DMS 273 (cell line): ENCODE measurements at regions not wholly inside any gene's neighbourhood (a gene's known extent, or its start where the extent isn't known, plus 50 kb on each side); places are given as distances from the start of the nearest gene placed in this dataset.

ENCODE experiments used
- DNase-seq: peaks from one replicate; lab custom pipeline; 2025; ENCODE audit not compliant: unreplicated experiment; lab: John Stamatoyannopoulos, UW

DNA sequence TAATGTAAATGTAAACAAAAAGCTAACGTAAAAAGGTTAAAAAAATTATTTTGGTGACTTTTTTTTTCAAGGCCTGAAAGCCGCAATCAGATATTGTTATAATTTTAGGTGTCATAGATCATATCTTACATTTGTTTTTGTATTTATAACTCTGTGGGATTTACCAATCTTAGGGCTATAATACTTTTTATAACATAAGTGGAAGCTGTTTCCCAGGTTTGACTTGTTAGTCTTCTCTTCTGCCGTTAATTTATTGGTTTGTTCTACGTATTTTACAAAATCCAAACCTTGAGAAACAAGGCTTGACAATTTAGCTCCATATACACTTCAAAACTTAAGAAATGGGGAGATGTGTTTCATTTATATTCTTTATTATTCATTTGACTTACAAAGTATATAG is 119.4 kb downstream of the EVX1 start:
- DNase-seq = no peak

DNA sequence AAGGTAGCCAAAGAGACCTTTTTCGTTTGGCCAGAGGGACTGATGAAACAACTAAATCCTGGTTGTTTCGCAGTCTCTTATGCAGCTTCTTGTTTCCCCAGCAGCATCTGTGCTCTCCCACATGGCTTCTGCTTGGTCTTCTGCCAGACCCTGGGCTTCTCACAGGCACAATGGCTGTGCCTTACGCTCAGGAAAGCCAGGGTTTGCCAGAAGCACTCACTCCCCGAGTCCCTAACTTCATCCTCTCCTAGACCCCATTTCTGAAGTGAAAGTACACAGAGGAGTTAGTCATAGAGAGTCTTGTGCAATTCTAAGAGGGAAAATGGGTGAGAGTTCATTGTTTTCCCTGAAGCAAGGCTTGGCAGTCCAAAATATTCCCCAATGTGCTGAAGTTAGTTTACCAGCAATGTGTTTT is 121.7 kb downstream of the EVX1 start:
- peak; percentile 55 for DNase-seq

DNA sequence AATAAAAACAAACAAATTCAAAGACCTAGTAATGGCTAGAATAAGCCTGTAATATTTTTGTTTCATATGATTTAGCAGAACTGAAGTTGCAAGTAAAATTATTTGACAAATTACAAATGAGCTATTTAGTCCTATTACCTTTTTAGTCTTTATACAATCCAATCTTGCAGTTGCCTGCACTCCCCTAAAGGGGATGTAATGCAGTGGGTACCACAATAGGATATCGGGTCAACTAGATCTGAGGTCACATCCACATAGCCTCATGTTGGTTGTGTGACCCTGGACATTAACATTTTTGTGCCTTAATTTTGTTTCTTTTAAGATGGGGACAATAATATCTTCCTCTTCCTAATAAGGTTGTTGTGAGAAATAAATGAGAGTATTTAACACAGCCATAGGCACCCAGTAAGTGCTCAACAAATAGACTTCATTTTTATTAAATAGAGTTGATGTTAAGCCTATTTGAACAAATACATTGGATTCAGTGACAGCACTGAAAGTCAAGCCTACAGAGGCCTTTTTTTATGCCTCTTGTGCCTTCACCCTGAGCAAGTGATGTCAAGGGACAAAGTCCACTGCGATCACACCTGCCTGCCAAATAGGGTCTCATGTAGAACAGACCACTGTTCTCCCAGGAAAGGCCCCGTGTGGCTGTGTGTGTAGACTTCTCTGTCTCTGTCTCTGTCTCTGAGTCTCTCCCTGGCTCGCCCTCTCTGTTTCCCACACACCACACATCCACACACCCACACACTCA is 124.8 kb downstream of the EVX1 start:
- DNase-seq = no peak

DNA sequence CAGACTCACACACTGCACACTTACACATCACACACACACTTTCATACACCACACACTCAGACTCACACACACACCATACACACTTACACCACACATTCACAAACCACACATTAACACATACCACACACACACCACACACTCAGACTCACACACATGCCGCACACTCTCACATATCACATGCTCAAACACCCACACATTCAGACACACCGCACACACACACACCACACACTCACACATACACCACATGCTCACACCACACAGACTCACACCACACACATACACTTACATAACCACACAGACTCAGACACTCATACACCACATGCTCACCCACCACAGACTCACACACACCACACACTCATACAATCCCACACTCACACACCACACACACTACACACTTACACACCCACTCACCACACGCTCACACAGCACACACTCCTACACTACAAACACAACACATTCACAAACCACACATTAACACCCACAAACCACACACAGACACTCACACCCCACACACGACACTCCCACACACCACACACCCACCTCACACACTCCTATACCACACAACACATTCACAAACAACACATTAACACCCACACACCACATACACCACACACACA is 125.4 kb downstream of the EVX1 start:
- no peak for DNase-seq

DNA sequence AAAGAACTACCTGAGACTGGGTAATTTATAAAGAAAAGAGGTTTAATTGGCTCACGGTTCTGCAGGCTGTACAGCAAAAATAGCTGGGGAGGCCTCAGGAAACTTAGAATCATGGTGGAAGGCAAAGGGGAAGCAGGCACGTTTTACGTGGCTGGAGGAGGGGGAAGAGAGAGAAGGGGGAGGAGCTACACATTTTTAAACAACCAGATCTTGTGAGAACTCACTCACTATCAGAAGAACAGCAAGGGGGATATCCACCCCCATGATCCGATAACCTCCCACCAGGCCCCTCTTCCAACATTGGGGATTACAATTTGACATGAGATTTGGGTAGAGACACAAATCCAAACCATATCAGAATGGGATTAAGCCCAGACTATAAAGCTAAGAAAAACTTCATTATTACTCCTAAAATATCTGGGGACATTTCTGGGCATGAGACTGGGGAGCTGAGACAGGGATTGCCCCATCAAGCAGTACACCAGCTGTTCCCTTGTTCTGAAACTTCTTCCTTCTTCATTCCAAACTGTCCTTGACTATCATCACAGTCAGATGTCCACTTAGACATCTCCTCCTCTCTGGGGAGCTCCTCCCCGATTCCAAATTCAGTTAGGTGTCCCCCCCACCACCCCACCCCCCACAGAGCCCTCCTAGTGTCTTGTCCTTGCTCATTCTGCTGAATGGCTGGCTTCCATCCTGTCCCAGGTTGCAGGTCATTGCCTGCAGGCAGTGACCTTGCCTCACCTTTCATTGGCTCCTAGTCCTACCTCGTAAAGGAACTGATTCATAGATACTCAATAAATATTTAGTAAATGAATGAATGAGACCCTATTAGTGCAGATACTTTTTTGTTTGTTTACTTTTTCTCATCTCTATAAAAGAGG is 132.6 kb downstream of the EVX1 start:
- DNase-seq = no peak

DNA sequence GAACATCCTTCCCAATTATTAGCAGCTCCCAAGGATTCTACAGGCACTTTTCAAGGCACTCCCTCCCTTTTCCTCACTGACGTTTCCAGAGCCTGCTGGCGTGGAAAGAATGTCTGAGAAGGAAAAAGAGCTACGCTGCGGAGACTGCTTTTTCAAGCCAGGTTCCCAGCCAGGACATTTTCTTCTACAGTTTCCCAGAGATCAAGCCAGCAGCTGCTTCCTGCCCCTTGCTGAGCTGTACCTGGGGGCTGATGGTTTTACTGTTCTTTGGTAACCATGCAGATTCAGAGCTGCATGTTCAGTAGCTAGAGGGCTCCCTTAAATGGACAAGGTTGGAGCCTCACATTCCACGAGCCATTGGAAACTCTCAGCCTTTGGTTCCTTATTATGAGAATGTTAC is 133.4 kb downstream of the EVX1 start:
- no peak for DNase-seq

DNA sequence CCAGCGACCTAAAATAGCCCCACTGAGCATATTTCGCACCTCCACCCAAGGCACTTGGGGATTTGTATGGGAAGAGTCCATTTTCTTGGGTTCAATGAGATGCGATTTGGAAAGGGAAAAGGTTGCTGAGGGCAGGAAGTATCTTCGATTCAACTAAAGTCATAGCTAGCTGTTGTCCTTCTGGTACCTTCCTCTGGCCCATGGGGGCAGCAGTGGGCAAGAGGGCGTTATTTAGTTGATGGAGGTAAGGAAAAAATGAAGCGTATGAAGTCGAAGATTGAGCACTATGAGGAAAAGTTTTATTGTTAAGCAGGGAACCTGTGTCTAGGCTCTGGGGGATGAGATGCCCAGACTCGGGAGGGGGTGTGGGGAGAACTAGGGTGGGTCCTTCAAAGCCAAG is 135.4 kb downstream of the EVX1 start:
- no peak for DNase-seq

DNA sequence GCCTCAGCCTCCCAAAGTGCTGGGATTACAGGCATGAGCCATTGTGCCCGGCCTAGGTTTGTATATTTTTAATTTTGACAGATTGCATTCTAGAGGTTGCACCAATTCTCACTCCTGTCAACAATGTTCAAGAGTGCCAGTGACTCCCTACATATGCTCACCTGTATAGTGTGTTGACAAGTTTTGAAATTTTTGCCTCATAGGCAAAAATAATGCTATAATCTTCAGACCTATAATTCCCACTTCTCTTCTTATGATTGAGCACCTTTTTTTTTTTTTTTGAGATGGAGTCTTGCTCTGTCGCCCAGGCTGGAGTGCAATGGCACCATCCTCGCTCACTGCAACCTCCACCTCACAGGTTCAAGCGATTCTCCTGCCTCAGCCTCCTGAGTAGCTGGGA is 139.7 kb downstream of the EVX1 start:
- no peak for DNase-seq

DNA sequence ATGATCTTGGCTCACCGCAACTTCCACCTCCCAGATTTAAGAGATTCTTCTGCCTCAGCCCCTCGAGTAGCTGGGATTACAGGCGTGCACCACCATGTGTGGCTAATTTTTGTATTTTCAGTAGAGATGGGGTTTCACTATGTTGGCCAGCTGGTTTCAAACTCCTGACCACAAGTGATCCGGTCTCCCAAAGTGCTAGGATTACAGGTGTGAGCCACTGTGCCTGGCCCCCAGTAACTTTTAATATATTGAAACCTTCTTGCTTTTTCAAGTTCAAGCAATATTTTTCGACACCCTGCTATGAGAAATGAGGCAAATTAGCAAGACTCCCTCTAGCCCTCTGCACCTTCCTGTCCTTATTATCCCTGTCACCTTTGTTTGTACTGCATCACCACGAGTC is 144.0 kb downstream of the EVX1 start:
- no peak for DNase-seq

DNA sequence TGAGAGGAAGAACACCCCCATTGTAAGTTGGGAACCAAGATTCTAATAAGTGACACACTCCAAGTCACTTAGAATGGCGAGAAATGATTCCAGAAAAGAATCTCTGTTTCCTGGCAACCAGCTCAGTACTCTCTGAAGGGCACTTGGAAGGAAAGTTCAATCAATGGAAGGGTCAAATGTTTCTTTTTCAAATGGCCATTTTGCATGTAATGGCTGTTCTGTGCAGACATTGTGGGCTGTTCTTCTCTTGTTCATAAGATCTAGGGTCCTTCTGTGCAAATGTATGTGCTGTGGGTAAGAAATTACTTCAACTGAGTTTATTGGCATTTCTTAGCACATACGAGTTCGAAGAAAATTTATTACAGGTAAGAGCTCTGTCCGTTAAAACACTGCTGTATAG is 145.3 kb downstream of the EVX1 start:
- no peak for DNase-seq

DNA sequence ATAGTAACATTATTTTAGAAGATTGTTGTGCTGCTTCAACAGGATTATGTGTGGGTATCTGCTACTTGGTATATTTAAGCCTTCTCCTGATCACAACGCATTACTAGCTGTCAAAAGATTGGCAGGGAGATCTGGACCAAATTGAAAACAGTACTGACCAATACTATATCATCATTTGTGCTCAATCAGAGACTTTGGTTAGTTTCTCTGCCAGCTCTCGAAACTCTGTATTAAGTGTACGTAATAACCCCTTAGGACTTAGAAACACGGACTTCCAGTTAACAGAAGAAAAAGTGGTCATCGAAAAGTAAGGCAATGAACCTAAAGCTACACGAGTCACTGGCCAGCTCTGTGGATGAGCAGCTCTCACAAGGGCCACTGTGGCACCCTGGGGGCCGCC is 146.0 kb downstream of the EVX1 start:
- no peak for DNase-seq

DNA sequence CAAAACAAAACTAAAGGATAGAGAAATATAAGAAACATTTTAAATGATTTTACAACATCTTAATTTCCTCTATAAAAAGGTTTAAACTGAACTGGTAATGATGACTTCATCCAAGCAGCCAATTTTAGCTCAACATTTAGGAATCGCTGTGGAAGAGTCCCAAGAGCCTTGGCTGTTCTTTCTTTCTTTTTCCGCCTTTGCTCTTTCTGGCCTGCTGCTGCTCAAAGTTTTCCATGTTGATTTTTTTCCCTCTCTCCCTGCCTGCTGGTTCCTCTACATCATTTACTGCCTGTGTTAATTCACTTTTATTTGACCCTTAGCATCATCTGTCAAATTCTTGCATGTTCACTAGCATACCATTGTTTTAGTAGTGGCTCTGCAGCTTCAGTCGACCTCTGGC is 146.9 kb downstream of the EVX1 start:
- DNase-seq = no peak

DNA sequence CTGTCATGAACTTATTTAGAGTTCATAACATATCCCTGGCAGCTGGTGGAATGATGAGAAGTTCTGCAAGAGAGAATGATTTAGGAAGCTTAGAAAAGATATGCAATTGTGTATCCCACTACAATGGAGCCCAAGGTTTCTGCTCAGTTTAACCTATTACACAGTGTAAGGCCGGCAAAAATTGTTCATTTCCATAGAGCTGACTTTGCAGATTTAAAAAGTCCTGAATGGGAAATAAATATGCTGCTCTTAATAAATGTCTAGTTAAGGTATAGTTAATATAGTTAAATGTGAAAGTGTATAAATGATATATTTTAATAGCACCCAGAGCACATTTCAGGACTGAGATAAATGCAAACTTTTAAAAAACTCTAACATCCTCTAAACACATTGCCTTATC is 149.9 kb downstream of the EVX1 start:
- no peak for DNase-seq

DNA sequence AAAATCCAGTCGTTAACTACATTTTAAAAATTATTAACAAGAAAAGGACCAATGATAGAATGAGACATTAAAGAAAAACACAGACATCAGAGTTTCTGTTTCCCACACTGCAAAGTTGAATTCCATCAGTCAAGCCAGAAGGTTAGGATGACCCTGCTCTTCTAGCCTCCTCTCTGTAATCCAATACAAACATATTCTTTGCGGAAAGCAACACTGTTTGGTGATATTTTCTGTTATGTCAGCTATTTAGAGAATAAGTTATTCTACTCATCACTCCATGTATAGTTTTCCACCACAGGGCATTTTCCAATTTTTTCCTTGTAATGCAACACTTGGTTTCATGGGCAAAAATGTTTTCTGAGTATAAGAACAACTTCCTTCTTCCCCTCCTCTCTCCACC is 152.3 kb downstream of the EVX1 start:
- DNase-seq = no peak

DNA sequence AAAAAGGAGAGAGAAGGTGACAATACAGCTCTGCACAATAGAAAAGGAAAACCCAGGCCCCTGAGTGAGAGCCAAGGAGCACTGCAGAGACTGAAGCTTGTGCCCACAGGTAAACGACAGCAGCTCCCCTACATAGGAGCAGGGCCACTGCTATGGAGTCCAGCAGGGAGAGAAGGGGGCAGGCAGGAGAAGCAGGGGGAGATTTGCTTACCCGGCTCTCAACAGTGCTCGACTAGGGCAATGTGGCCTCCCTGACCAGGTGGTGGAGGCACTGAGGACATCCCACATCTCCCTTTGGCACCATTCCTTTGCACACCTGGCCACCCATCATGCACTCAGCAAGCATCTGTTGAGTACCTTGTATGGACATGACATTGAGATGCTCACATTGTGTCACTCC is 153.0 kb downstream of the EVX1 start:
- no peak for DNase-seq

DNA sequence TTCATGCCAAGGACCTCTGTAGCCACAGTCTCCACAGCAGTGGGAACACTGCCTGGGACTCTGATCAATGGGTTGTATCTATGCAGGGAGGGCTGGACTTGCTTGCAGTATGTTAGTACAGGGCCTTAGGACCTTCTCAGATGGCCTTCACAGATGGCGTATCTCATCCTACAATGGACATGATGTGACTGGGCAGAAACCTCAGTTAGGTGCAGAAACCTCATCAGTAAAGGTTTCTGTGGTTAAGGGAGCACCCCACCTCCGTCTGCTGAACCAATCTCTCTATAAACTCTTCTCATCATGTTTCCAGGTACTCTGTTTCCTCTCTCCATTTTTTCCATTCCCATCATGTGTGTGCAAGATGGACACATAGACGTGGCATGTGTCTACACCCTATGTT is 154.9 kb downstream of the EVX1 start:
- DNase-seq = no peak

DNA sequence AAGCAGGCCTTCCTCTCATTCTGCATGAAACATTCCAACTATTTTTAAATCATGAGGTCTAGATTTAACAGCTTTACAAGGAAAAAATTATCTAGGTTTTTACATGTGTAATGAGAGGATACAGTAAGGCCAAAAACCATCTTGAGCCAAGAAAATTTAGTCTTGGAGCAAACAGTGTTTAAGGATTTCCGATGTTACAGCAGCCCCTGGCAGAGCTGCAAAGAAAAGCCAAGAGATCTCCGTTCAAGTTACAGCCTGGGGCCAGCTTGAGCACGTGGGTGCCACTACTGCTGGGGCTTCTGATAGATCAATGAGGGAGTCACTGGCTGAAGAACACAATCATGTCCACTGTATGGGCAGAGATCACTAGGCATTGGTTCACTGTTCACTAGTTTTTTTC is 156.2 kb downstream of the EVX1 start:
- no peak for DNase-seq

DNA sequence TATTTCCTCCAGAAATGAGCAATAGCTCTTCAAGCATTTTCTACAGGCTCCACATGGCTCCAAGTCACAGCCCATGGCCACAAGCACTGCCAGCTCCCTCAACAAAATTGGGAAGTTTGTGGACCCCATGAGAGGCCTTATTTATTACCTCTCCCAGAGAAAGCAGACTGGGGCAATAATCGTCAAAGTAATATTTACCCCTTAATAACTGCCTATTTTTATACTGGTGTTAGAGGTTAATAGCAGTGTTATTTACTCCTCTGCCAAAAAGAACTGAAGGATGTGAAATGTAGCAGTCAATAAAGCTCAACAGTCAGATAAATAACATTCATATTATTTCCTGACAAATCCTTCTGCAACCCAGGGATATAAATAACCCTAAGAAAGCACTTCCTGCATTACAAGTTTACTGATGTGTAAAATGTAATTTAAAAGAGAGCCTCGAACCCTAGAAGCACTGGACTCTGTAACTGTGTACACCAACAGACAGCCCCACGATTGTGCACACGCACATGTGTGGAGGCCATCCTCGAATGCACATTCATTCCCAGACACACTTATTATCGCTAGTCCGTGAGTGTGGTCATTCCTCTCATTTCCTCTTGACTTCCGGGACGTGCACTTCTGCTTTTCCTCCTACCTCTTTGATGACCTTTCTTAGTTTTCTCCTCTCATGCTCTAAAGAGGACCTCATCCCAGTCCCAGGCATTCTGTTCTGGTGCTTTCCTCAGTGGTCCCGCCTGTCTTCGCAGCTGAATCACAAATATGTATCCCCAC is 157.4 kb downstream of the EVX1 start:
- DNase-seq = no peak

DNA sequence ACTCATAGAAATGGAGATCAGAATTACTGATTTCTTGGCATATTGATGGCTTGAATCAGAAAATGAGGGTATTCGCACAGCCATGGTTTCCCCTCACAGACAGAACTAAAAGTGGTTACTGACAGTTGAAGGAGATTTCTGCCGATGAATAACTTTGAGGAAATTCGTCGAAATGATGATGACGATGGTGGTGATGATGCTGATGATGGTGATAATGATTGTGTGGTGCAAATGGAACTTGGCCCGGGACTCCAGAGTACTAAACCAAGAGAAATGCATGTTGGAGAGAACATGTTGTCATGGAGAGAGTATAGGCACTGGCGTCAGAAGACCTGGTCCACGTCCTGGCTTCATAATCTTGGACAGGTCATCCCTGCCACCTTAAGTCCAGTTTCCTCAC is 163.2 kb downstream of the EVX1 start:
- no peak for DNase-seq

DNA sequence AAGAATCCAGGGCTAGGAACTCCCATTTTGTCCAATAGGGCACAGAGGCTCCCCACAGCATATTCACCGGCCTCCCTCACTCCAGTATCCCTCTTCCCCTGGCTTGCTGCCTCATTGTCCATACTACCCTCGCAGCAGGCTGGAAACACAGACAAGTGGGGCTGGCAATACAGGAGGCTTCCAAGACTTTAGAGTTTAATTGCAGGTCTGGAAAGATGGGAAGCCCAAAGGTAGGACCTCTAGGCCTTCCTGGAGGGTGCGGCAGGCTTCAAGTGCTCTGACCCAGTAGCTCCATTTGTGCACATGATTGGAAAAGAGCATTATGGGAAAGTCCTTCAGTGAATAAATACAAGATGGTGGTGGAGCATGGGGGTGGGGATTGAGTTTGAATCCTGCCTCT is 166.7 kb downstream of the EVX1 start:
- no peak for DNase-seq

DNA sequence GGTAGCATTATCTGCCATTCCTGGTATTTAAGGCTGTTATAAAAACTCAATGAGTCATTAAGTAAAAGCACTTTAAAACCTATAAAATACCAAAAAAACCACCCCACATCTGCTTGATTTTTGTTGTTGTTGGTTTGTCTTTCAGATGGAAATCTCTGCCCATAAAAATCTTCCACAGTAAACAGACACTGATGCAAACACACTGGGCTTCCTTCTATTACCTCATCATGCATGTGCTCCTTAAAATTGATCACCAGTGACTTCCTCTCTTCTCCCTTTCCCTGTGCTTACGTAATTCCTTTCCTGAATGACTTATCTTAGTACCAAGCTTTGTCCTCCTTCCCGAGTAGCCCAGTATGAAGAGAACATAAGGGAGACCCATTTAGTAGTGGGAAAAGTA is 167.2 kb downstream of the EVX1 start:
- no peak for DNase-seq
